Hippocampal formation (tissue), 2 donors: ENCODE measurements at regions not wholly inside any gene's neighbourhood (a gene's known extent, or its start where the extent isn't known, plus 50 kb on each side); places are given as distances from the start of the nearest gene placed in this dataset.

Experiments
- DNase-seq, 2 donors: peaks; one replicate each; lab custom pipeline; 2025; lab: John Stamatoyannopoulos, UW

GRCh38 chr6:9527679-9528286 is 887.1 kb downstream of the TFAP2A start:
- no peak for DNase-seq

DNA sequence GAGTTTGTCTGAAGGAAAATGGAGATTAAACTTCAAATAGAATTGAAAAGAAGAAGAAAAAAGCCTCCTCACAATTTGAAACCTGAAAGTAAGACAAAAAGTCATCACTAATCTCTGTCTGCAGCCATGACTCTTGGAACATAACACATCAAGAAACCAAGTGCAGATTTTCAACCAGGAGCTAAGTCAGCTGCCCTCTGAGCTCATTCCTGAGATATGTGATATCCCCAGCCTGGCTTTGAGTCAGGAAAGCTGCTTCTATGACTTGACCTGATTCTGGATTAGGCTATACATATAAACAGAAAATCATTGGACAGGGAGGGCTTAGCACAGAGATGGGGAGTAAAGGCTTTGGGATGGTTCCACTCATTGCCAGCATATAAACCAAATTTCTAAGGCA is 891.4 kb downstream of the TFAP2A start:
- DNase-seq: no peak

- DNase-seq: no peak
Observed at GRCh38 chr6:9522101-9522500, 892.8 kb downstream of the TFAP2A start.

DNA sequence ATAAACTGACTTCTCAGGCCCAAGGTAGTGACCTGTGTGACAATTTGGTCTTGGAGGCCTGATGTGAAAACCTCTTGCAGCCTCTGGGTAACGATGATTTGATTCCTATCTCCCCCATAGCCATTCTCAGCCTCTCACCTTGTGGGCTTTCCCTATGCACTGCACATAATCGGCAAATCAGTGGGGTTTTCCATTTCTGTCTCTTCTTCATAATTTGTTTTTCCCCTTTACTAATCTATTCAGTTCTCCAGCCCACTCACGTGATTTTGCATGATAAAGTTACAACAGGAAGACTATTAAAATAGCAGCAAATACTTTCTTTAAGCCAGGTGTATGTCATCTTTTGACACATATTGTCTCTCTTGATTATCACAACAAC is 893.7 kb downstream of the TFAP2A start:
- no peak for DNase-seq

- no peak for DNase-seq
Observed at GRCh38 chr6:9520417-9521151, 894.3 kb downstream of the TFAP2A start.

DNA sequence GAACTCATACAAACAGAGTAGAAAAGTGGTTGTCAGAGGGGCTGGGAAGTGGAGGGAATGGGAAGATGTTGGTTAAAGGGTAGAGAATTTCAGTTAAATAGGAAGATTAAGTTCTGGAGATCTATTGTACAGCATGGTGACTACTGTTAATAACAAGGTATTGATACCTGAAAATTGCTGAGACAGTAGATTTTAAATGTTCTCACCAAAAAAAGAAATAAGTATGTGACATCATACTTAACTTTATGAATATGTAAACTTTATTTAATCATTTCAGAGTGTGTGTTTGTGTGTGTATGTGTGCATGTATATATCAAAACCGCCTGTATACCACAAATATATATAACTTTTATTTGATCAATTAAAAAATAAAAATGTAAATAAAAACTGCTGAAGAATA is 896.4 kb downstream of the TFAP2A start:
- DNase-seq: no peak

DNA sequence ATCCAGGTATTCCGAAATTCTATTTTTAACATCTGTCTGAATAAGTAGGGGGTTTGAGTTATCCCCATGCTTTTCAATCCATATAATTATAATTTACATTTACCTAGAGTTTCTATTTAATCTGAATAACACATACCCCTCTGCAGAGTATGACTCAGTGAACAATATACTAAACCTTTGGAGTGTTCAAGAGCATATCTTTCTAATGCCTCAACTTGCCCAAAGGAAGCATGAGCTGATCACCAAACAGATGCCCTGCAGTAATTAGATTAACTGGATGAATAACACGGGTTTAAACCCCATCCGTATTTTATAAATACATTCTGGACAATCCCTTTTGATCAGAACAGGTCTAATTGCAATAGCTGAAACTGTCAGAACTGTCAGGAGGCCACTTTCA is 897.1 kb downstream of the TFAP2A start:
- no peak for DNase-seq

- DNase-seq: no peak
Observed at GRCh38 chr6:9515633-9516606, 899.0 kb downstream of the TFAP2A start.

DNA sequence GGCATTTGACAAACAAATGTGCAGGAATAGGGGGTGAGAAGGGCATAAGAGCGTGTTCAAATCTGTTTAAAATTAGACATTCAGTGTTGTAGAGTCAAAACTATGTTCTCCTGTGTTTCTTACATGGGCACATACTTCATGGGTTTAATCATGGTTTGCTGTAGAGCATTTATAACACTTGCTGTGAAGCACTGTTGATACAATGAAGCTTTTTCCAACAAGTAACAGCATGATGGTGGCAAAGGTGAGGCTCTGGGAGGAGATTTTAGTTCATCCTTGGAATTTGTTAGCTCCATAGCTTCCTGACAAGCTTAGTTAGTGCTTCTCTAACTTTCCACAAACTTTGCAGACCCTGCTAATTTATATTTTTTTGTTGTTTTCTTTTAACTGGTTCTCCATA is 900.7 kb downstream of the TFAP2A start:
- DNase-seq: no peak

DNA sequence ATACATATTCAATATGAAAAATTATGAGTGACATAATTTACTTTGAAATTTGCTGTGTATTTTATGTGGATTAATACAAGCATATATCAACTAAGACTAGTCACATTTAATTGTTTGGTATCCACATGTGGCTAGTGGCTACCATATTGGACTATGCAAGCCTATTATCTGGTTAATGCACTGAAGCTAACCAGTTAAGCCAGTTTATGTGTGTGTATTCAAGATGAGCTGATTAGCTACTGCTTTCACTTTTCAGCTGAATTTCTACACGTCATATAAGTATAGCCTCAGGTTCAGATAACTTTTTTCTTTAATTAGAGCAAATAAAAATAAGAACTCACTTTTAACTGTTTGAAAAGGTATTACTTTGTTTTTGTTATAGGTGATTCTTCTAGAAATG is 903.7 kb downstream of the TFAP2A start:
- no peak for DNase-seq

DNA sequence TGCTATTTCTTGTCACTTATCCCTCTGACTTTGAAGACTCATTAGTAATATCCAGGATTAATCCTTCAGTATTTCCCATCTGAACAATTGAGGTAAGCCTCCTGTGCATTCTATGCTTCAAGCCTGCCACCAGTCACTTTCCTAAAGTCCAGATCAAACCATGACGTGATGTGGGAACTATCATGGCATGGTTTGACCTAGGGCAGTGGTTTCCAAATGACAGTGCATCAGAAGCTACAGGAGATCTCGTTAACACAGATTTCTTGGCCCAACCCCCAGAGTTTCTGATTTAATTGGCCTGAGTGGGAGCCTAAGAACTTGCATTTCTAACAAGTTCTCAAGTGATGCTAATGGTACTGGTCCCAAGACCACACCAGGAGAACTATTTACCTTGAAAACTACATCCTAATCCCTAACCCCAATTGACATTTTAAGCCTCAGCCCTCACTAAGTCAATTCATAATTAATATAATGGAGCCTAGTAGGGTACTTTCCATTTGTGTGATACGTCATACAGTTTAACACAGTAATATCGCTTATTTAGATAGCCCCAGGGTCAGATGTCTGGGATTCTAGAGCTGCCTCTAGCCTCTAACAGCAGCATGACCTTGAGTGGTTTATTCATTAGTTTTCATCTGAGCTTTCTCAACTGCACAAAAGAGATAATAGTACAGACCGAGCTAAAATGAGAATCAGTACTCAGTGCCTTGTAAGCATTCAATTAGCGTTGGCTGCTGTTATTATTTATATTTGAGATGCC is 907.6 kb downstream of the TFAP2A start:
- no peak for DNase-seq

- no peak for DNase-seq
Observed at GRCh38 chr6:9504191-9504590, 910.7 kb downstream of the TFAP2A start.

GRCh38 chr6:9503111-9503761 is 911.6 kb downstream of the TFAP2A start:
- no peak for DNase-seq

DNA sequence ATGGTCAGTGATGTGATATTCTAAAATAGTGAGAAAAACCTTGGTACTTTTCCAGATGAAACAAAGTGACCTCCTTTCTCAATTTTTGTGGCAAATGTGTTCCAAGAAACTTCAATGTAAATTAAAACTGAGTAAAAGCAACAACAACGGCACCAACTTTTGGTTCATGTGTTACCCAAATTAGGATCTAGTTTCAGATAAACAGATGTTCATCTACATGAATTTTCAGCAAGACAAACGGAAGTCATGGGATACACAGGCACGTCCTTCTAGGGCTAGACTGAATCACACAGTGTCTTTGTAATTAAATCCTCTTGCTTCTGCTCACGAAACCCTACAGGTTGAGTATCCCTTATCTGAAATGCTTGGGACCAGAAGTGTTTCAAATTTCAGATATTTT is 915.2 kb downstream of the TFAP2A start:
- no peak for DNase-seq

GRCh38 chr6:9496837-9497236 is 918.0 kb downstream of the TFAP2A start:
- DNase-seq: no peak

DNA sequence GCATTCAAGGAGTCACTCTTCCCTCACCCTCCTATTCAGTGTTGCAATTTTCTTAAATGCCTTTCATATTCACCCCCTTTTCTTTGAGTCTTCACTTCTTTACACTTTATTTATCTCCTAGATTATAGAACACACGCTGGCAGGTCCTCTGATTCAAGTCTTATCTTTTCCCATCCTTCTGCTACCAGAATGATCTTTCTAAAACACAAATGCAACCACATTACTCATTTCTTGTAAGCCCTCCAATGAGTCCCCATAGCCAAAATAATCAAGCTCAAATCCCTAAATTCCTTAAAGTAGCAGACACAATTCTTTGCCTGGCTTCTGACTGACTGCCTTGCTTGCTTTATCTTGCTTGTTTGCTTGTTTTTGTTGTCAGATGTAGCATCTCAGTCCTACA is 920.0 kb downstream of the TFAP2A start:
- no peak for DNase-seq

DNA sequence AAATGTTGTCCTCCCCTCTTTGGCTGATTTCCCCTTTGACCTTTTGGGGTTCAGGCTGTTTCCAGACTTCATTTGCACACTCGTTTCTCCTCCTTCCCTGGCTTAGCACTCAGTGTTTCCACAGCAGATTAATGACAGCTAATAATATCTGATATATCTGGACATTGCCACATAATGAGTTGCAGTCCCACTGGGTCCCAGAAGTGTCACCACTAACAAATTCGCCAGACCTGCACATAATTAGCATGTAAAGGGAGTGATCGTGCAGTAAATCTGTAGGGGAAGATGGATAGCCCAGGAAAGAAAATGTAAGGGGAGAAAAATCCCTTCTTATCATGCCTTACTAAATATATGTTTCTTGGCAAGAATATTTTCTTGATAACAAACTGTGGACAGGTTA is 922.1 kb downstream of the TFAP2A start:
- no peak for DNase-seq

DNA sequence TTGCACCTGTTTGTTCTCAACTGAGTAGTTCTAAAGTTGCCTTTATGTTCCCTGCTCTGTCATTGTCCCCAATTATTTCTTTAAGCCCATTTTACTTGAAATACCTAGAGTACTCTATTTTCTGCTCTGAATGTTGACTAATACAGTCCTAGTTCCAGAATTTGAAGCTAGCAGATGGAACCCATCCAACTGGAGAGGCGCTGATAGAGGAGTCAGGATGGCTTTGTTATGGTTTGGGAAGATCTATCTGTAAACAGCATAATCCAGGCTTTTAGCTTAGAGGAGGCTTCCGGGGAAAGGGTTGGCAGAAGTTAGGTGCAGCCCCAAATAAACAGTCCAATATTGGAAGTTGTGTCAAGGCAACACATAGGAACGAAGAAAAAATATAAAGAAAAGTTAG is 927.7 kb downstream of the TFAP2A start:
- DNase-seq: no peak

GRCh38 chr6:9485992-9486391 is 928.9 kb downstream of the TFAP2A start:
- no peak for DNase-seq

- DNase-seq: no peak
Observed at GRCh38 chr6:9484686-9485085, 930.2 kb downstream of the TFAP2A start.

GRCh38 chr6:9484091-9484490 is 930.8 kb downstream of the TFAP2A start:
- DNase-seq: no peak
